ENCODE measurements at regions not wholly inside any gene's neighbourhood (a gene's known extent, or its start where the extent isn't known, plus 50 kb on each side); places are given as distances from the start of the nearest gene placed in this dataset.

DNA sequence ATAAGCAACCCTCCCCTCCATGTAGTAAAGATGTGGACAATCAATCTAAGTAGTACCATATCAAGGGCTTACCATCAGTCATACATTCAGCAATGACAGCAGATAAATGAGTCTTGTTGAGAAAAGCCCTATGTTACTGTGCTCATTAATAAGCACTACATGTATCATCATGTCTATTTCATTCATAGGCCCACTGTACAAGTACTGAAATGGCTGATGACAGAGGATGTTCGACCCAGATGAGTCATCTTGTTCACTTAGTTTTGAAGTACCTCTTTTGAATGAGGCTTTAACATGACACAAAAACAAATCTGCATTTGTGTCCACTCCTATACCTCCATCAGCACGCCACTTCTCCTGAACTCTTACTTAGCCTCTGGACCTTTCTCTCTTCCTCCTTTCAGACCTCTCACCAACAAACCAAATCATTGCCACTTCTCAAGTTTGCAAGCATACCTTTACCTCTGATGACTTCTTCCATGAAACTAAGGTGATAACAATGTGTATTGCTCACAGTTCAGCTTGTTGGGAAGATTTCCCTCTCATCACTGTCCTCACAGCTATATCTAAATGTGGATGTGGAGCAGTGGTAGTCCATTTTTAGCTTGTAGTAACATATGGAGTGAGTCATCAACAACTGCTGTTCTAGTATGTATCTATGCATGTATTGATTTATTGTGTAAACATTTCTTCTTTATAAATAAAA lies 921.0 kb upstream of the SLC39A10 start:
- no peaks in the 10 kb centered on the region for H3K27me3 ChIP-seq (replicated peaks; ENCODE audit: insufficient read depth, low read depth, low read length, poor library complexity)
- H3K4me3 ChIP-seq (ENCODE audit: low read depth, low read length, poor library complexity, severe bottlenecking) = no peak overlapping the region
- no TSS peak for BruUV-seq (replicated peaks)
- POLR2A ChIA-PET (ENCODE audit: low non-redundant PET) = no interaction called here
- H3K9me3 ChIP-seq (ENCODE audit: low read depth, low read length, poor library complexity, severe bottlenecking) = no peaks in the 10 kb centered on the region
- no peak overlapping the region for H3K27ac ChIP-seq (ENCODE audit: low read depth, low read length, poor library complexity, severe bottlenecking)
- H3K4me1 ChIP-seq (ENCODE audit: insufficient read depth, low read length, poor library complexity, severe bottlenecking) = no peaks in the 10 kb centered on the region
- H3K36me3 ChIP-seq (ENCODE audit: insufficient read depth, low read length, poor library complexity, severe bottlenecking) = no peaks in the 10 kb centered on the region
- TF ChIP-seq CTCF (conservative IDR thresholded peaks at IDR 0.05; ENCODE audit: low read depth, low read length) (no peak), EZH2 (IDR thresholded peaks at IDR 0.05; ENCODE audit: borderline replicate concordance, low read depth, low read length, poor library complexity, severe bottlenecking) (no peak)
- CTCF ChIA-PET = no interaction called here
- intact Hi-C loops (cut with micrococcal nuclease; ENCODE audit: unreplicated experiment) = no loop called here
- DNase-seq (ENCODE audit: low spot score) = no peak

- ChIA-PET POLR2A (ENCODE audit: low non-redundant PET) (no interaction called here), CTCF (no interaction called here)
- H3K27me3 ChIP-seq (replicated peaks; ENCODE audit: insufficient read depth, low read depth, low read length, poor library complexity) = no peaks in the 10 kb centered on the region
- H3K4me1 ChIP-seq (ENCODE audit: insufficient read depth, low read length, poor library complexity, severe bottlenecking) = no peaks in the 10 kb centered on the region
- DNase-seq (ENCODE audit: low spot score) = no peak
- no TSS peak for BruUV-seq (replicated peaks)
- H3K27ac ChIP-seq (ENCODE audit: low read depth, low read length, poor library complexity, severe bottlenecking) = no peak overlapping the region
- intact Hi-C loops (cut with micrococcal nuclease; ENCODE audit: unreplicated experiment) = no loop called here
- no peak overlapping the region for H3K4me3 ChIP-seq (ENCODE audit: low read depth, low read length, poor library complexity, severe bottlenecking)
- H3K9me3 ChIP-seq (ENCODE audit: low read depth, low read length, poor library complexity, severe bottlenecking) = no peaks in the 10 kb centered on the region
- H3K36me3 ChIP-seq (ENCODE audit: insufficient read depth, low read length, poor library complexity, severe bottlenecking) = no peaks in the 10 kb centered on the region
- TF ChIP-seq CTCF (conservative IDR thresholded peaks at IDR 0.05; ENCODE audit: low read depth, low read length) = no peak
- no peak for TF ChIP-seq EZH2 (IDR thresholded peaks at IDR 0.05; ENCODE audit: borderline replicate concordance, low read depth, low read length, poor library complexity, severe bottlenecking)
Observed at GRCh38 chr2:194730266-194730665, 926.8 kb upstream of the SLC39A10 start.

GRCh38 chr2:194725169-194725568 lies 931.9 kb upstream of the SLC39A10 start:
- Histone ChIP-seq H3K9me3 (ENCODE audit: low read depth, low read length, poor library complexity, severe bottlenecking) (no peaks in the 10 kb centered on the region), H3K36me3 (ENCODE audit: insufficient read depth, low read length, poor library complexity, severe bottlenecking) (no peaks in the 10 kb centered on the region), H3K4me3 (ENCODE audit: low read depth, low read length, poor library complexity, severe bottlenecking) (no peak overlapping the region), H3K27me3 (replicated peaks; ENCODE audit: insufficient read depth, low read depth, low read length, poor library complexity) (no peaks in the 10 kb centered on the region), H3K4me1 (ENCODE audit: insufficient read depth, low read length, poor library complexity, severe bottlenecking) (no peaks in the 10 kb centered on the region), H3K27ac (ENCODE audit: low read depth, low read length, poor library complexity, severe bottlenecking) (no peak overlapping the region)
- intact Hi-C loops (cut with micrococcal nuclease; ENCODE audit: unreplicated experiment) = no loop called here
- CTCF ChIA-PET = no interaction called here
- no TSS peak for BruUV-seq (replicated peaks)
- POLR2A ChIA-PET (ENCODE audit: low non-redundant PET) = no interaction called here
- DNase-seq (ENCODE audit: low spot score) = no peak
- no peak for TF ChIP-seq CTCF (conservative IDR thresholded peaks at IDR 0.05; ENCODE audit: low read depth, low read length)
- TF ChIP-seq EZH2 (IDR thresholded peaks at IDR 0.05; ENCODE audit: borderline replicate concordance, low read depth, low read length, poor library complexity, severe bottlenecking) = no peak
